ENCODE measurements at regions not wholly inside any gene's neighbourhood (a gene's known extent, or its start where the extent isn't known, plus 50 kb on each side); places are given as distances from the start of the nearest gene placed in this dataset.

GRCh38 chr13:112144616-112145550, 77.9 kb downstream of the SOX1 start:
- Histone ChIP-seq H3K27me3 (ENCODE audit: control insufficient read depth in 2 of 2, insufficient read depth in 1 of 2, low read length in 1 of 2) (peaks cover 0 to 4% of the 10 kb centered on the region in 2 donors), H3K4me1 (ENCODE audit: control insufficient read depth in 2 of 2, insufficient read depth in 2 of 2, low read length in 2 of 2) (no peaks in the 10 kb centered on the region), H3K36me3 (ENCODE audit: control insufficient read depth in 2 of 2, insufficient read depth in 2 of 2, low read length in 1 of 2) (no peaks in the 10 kb centered on the region), H3K9me3 (ENCODE audit: control insufficient read depth in 2 of 2, insufficient read depth in 1 of 2, low read length in 1 of 2) (no peaks in the 10 kb centered on the region), H3K27ac (ENCODE audit: low read depth in 1 of 2, low read length in 1 of 2) (no peak overlapping the region), H3K4me3 (ENCODE audit: low read length in 2 of 2) (no peak overlapping the region)
- peak in 1 of 9 donors; percentile 5 for DNase-seq (ENCODE audit: low read depth in 6 of 9, low spot score in 9 of 9)
- 87% methylated on average over 15 of the region's 15 CpGs for WGBS

GRCh38 chr13:112145551-112146360, 78.8 kb downstream of the SOX1 start:
- no peaks in the 10 kb centered on the region for H3K4me1 ChIP-seq (ENCODE audit: control insufficient read depth in 2 of 2, insufficient read depth in 2 of 2, low read length in 2 of 2)
- no peak for DNase-seq (ENCODE audit: low read depth in 6 of 9, low spot score in 9 of 9)
- no peak overlapping the region for H3K27ac ChIP-seq (ENCODE audit: low read depth in 1 of 2, low read length in 1 of 2)
- H3K36me3 ChIP-seq (ENCODE audit: control insufficient read depth in 2 of 2, insufficient read depth in 2 of 2, low read length in 1 of 2), result no peaks in the 10 kb centered on the region
- H3K27me3 ChIP-seq (ENCODE audit: control insufficient read depth in 2 of 2, insufficient read depth in 1 of 2, low read length in 1 of 2), result peaks cover 0 to 4% of the 10 kb centered on the region in 2 donors
- H3K4me3 ChIP-seq (ENCODE audit: low read length in 2 of 2), result no peak overlapping the region
- no peaks in the 10 kb centered on the region for H3K9me3 ChIP-seq (ENCODE audit: control insufficient read depth in 2 of 2, insufficient read depth in 1 of 2, low read length in 1 of 2)
- 92% methylated on average over 27 of the region's 27 CpGs for WGBS

- H3K9me3 ChIP-seq (ENCODE audit: control insufficient read depth in 2 of 2, insufficient read depth in 1 of 2, low read length in 1 of 2), result no peaks in the 10 kb centered on the region
- H3K4me1 ChIP-seq (ENCODE audit: control insufficient read depth in 2 of 2, insufficient read depth in 2 of 2, low read length in 2 of 2), result no peaks in the 10 kb centered on the region
- DNase-seq (ENCODE audit: low read depth in 6 of 9, low spot score in 9 of 9), result no peak
- no peak overlapping the region for H3K4me3 ChIP-seq (ENCODE audit: low read length in 2 of 2)
- H3K27ac ChIP-seq (ENCODE audit: low read depth in 1 of 2, low read length in 1 of 2), result no peak overlapping the region
- H3K27me3 ChIP-seq (ENCODE audit: control insufficient read depth in 2 of 2, insufficient read depth in 1 of 2, low read length in 1 of 2), result no peaks in the 10 kb centered on the region
- H3K36me3 ChIP-seq (ENCODE audit: control insufficient read depth in 2 of 2, insufficient read depth in 2 of 2, low read length in 1 of 2), result no peaks in the 10 kb centered on the region
- 88% methylated on average over 23 of the region's 23 CpGs for WGBS
Observed at GRCh38 chr13:112150352-112150751, 83.4 kb downstream of the SOX1 start.

GRCh38 chr13:112152846-112153245, 85.9 kb downstream of the SOX1 start:
- 95% methylated on average over 9 of the region's 9 CpGs for WGBS
- H3K4me1 ChIP-seq (ENCODE audit: control insufficient read depth in 2 of 2, insufficient read depth in 2 of 2, low read length in 2 of 2), result no peaks in the 10 kb centered on the region
- H3K27ac ChIP-seq (ENCODE audit: low read depth in 1 of 2, low read length in 1 of 2), result no peak overlapping the region
- H3K9me3 ChIP-seq (ENCODE audit: control insufficient read depth in 2 of 2, insufficient read depth in 1 of 2, low read length in 1 of 2), result no peaks in the 10 kb centered on the region
- DNase-seq (ENCODE audit: low read depth in 6 of 9, low spot score in 9 of 9), result no peak
- H3K27me3 ChIP-seq (ENCODE audit: control insufficient read depth in 2 of 2, insufficient read depth in 1 of 2, low read length in 1 of 2), result no peaks in the 10 kb centered on the region
- no peaks in the 10 kb centered on the region for H3K36me3 ChIP-seq (ENCODE audit: control insufficient read depth in 2 of 2, insufficient read depth in 2 of 2, low read length in 1 of 2)
- H3K4me3 ChIP-seq (ENCODE audit: low read length in 2 of 2), result no peak overlapping the region

- 88% methylated on average over 9 of the region's 9 CpGs for WGBS
- Histone ChIP-seq H3K27me3 (ENCODE audit: control insufficient read depth in 2 of 2, insufficient read depth in 1 of 2, low read length in 1 of 2) (no peaks in the 10 kb centered on the region), H3K4me1 (ENCODE audit: control insufficient read depth in 2 of 2, insufficient read depth in 2 of 2, low read length in 2 of 2) (no peaks in the 10 kb centered on the region), H3K36me3 (ENCODE audit: control insufficient read depth in 2 of 2, insufficient read depth in 2 of 2, low read length in 1 of 2) (no peaks in the 10 kb centered on the region), H3K27ac (ENCODE audit: low read depth in 1 of 2, low read length in 1 of 2) (no peak overlapping the region), H3K4me3 (ENCODE audit: low read length in 2 of 2) (no peak overlapping the region), H3K9me3 (ENCODE audit: control insufficient read depth in 2 of 2, insufficient read depth in 1 of 2, low read length in 1 of 2) (no peaks in the 10 kb centered on the region)
- no peak for DNase-seq (ENCODE audit: low read depth in 6 of 9, low spot score in 9 of 9)
Observed at GRCh38 chr13:112153364-112153763, 86.4 kb downstream of the SOX1 start.

- 82% methylated on average over 6 of the region's 6 CpGs for WGBS
- no peaks in the 10 kb centered on the region for H3K9me3 ChIP-seq (ENCODE audit: control insufficient read depth in 2 of 2, insufficient read depth in 1 of 2, low read length in 1 of 2)
- no peak overlapping the region for H3K4me3 ChIP-seq (ENCODE audit: low read length in 2 of 2)
- H3K27me3 ChIP-seq (ENCODE audit: control insufficient read depth in 2 of 2, insufficient read depth in 1 of 2, low read length in 1 of 2), result no peaks in the 10 kb centered on the region
- H3K4me1 ChIP-seq (ENCODE audit: control insufficient read depth in 2 of 2, insufficient read depth in 2 of 2, low read length in 2 of 2), result no peaks in the 10 kb centered on the region
- no peak overlapping the region for H3K27ac ChIP-seq (ENCODE audit: low read depth in 1 of 2, low read length in 1 of 2)
- no peaks in the 10 kb centered on the region for H3K36me3 ChIP-seq (ENCODE audit: control insufficient read depth in 2 of 2, insufficient read depth in 2 of 2, low read length in 1 of 2)
- no peak for DNase-seq (ENCODE audit: low read depth in 6 of 9, low spot score in 9 of 9)
Observed at GRCh38 chr13:112153846-112154245, 86.9 kb downstream of the SOX1 start.

- no peaks in the 10 kb centered on the region for H3K27me3 ChIP-seq (ENCODE audit: control insufficient read depth in 2 of 2, insufficient read depth in 1 of 2, low read length in 1 of 2)
- no peak overlapping the region for H3K4me3 ChIP-seq (ENCODE audit: low read length in 2 of 2)
- 86% methylated on average over 14 of the region's 14 CpGs for WGBS
- H3K9me3 ChIP-seq (ENCODE audit: control insufficient read depth in 2 of 2, insufficient read depth in 1 of 2, low read length in 1 of 2), result no peaks in the 10 kb centered on the region
- H3K27ac ChIP-seq (ENCODE audit: low read depth in 1 of 2, low read length in 1 of 2), result no peak overlapping the region
- no peak for DNase-seq (ENCODE audit: low read depth in 6 of 9, low spot score in 9 of 9)
- no peaks in the 10 kb centered on the region for H3K4me1 ChIP-seq (ENCODE audit: control insufficient read depth in 2 of 2, insufficient read depth in 2 of 2, low read length in 2 of 2)
- H3K36me3 ChIP-seq (ENCODE audit: control insufficient read depth in 2 of 2, insufficient read depth in 2 of 2, low read length in 1 of 2), result no peaks in the 10 kb centered on the region
Observed at GRCh38 chr13:112154301-112155060, 87.5 kb downstream of the SOX1 start.

- 93% methylated on average over 5 of the region's 5 CpGs for WGBS
- no peak for DNase-seq (ENCODE audit: low read depth in 6 of 9, low spot score in 9 of 9)
- Histone ChIP-seq H3K27me3 (ENCODE audit: control insufficient read depth in 2 of 2, insufficient read depth in 1 of 2, low read length in 1 of 2) (peaks cover 0 to 22% of the 10 kb centered on the region in 2 donors), H3K9me3 (ENCODE audit: control insufficient read depth in 2 of 2, insufficient read depth in 1 of 2, low read length in 1 of 2) (no peaks in the 10 kb centered on the region), H3K27ac (ENCODE audit: low read depth in 1 of 2, low read length in 1 of 2) (no peak overlapping the region), H3K4me1 (ENCODE audit: control insufficient read depth in 2 of 2, insufficient read depth in 2 of 2, low read length in 2 of 2) (no peaks in the 10 kb centered on the region), H3K4me3 (ENCODE audit: low read length in 2 of 2) (no peak overlapping the region), H3K36me3 (ENCODE audit: control insufficient read depth in 2 of 2, insufficient read depth in 2 of 2, low read length in 1 of 2) (no peaks in the 10 kb centered on the region)
Observed at GRCh38 chr13:112158961-112159360, 92.0 kb downstream of the SOX1 start.

All from thymus (tissue), 11 donors.